GM23338 (cell line): ENCODE measurements at regions not wholly inside any gene's neighbourhood (a gene's known extent, or its start where the extent isn't known, plus 50 kb on each side); places are given as distances from the start of the nearest gene placed in this dataset.

Experiments used
- CREB1 ChIP-seq: fragments of 250-450 bp; sonication (Bioruptor Pico); IDR thresholded peaks from 2 replicates; pipeline ENCODE4 v1.5.0; 2020; ENCODE audit warnings: low read depth, mild to moderate bottlenecking, moderate library complexity
- ETS1 ChIP-seq: IDR thresholded peaks from 2 replicates; pipeline ENCODE4 v1.6.1; 2016; ENCODE audit warnings: antibody characterized with exemption
- EZH2 ChIP-seq: fragments of 200-600 bp; sonication (generic); IDR thresholded peaks from one replicate; pipeline ENCODE4 v1.8.0; 2017; ENCODE audit warnings: antibody characterized with exemption, mild to moderate bottlenecking, low read depth; ENCODE audit not compliant: unreplicated experiment
- EZH2phosphoT487 ChIP-seq: fragments of 200-600 bp; sonication (generic); IDR thresholded peaks from one replicate; pipeline ENCODE4 v1.8.1; 2018; ENCODE audit warnings: antibody characterized with exemption; ENCODE audit not compliant: unreplicated experiment
- JUNB ChIP-seq: IDR thresholded peaks from one replicate; pipeline ENCODE4 v1.6.1; 2016; ENCODE audit warnings: antibody characterized with exemption; ENCODE audit not compliant: unreplicated experiment
- NANOG ChIP-seq: IDR thresholded peaks from 2 replicates; pipeline ENCODE4 v1.6.1; 2016; ENCODE audit warnings: antibody characterized with exemption, borderline replicate concordance
- POLR2AphosphoS5 ChIP-seq: IDR thresholded peaks from 2 replicates; pipeline ENCODE4 v1.6.1; 2016; ENCODE audit warnings: antibody characterized with exemption, low read depth
- REST ChIP-seq: IDR thresholded peaks from one replicate; pipeline ENCODE4 v1.6.1; 2018; ENCODE audit warnings: antibody characterized with exemption; ENCODE audit not compliant: unreplicated experiment
- ZNF114 ChIP-seq: fragments of 250-450 bp; sonication (Bioruptor Pico); IDR thresholded peaks from 2 replicates; pipeline ENCODE4 v1.5.0; 2020; ENCODE audit warnings: mild to moderate bottlenecking, moderate library complexity
- ZNF331 ChIP-seq: fragments of 250-450 bp; sonication (Bioruptor Pico); IDR thresholded peaks from 2 replicates; pipeline ENCODE4 v1.5.0; 2020; ENCODE audit warnings: low read depth, mild to moderate bottlenecking, moderate library complexity
- ZNF462 ChIP-seq: fragments of 250-450 bp; sonication (Bioruptor Pico); IDR thresholded peaks from 2 replicates; pipeline ENCODE4 v1.5.0; 2020; ENCODE audit warnings: mild to moderate bottlenecking, moderate library complexity
- TF ChIP-seq, protein P1 (sequence below), 2 experiments: fragments of 200-600 bp in 1 of 2; sonication (generic) in 1 of 2; conservative IDR thresholded peaks; 2 replicates each; pipeline versions ENCODE4 v1.5.1 to v1.6.1; 2016 to 2017; ENCODE audit warnings: antibody characterized with exemption in 2 of 2, low read depth in 2 of 2, mild to moderate bottlenecking in 2 of 2, moderate library complexity in 1 of 2

DNA sequence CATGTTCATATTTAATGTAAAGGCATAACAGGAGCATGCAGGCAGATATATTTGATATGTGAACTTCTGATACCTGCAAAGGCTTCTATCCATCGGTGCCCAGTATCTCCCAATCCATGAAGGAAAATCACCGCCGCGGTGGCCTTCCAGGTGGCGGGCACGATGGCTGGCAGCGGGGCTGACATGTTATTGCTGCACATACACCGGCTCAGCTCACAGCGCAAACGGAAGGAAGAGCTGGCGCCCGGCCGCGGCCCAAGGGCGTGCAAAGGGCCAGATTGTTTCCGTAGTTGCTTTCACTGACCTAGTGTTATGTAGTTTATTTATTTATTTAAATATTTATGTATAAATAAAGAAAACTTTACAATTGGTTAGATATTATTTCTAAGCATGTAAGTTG lies 322.7 kb upstream of the PITX2 start:
- TF ChIP-seq POLR2AphosphoS5: no peak
- TF ChIP-seq, protein P1, sequence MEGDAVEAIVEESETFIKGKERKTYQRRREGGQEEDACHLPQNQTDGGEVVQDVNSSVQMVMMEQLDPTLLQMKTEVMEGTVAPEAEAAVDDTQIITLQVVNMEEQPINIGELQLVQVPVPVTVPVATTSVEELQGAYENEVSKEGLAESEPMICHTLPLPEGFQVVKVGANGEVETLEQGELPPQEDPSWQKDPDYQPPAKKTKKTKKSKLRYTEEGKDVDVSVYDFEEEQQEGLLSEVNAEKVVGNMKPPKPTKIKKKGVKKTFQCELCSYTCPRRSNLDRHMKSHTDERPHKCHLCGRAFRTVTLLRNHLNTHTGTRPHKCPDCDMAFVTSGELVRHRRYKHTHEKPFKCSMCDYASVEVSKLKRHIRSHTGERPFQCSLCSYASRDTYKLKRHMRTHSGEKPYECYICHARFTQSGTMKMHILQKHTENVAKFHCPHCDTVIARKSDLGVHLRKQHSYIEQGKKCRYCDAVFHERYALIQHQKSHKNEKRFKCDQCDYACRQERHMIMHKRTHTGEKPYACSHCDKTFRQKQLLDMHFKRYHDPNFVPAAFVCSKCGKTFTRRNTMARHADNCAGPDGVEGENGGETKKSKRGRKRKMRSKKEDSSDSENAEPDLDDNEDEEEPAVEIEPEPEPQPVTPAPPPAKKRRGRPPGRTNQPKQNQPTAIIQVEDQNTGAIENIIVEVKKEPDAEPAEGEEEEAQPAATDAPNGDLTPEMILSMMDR (conservative IDR thresholded peaks at IDR 0.05; ENCODE audit: low read depth in 2 of 2): no peak
- no peak for TF ChIP-seq ETS1
- no peak for TF ChIP-seq ZNF331 (CRISPR knock-in tag)
- no peak for TF ChIP-seq REST
- no peak for TF ChIP-seq CREB1 (CRISPR knock-in tag)
- TF ChIP-seq EZH2: no peak
- TF ChIP-seq EZH2phosphoT487: no peak
- TF ChIP-seq NANOG: no peak
- no peak for TF ChIP-seq JUNB
- TF ChIP-seq ZNF114 (CRISPR knock-in tag): no peak
- no peak for TF ChIP-seq ZNF462
